Naive thymus-derived CD4-positive, alpha-beta T cell (primary cell): ENCODE measurements at regions not wholly inside any gene's neighbourhood (a gene's known extent, or its start where the extent isn't known, plus 50 kb on each side); places are given as distances from the start of the nearest gene placed in this dataset.

Source experiments
- ATAC-seq: fragments of 150-1000 bp; cut with Tn5 transposase; 2 replicates; pipeline ENCODE4 v1.10.0; 2021; ENCODE audit warnings: mild to moderate bottlenecking, moderate library complexity
- CTCF ChIA-PET: fragments of 350-600 bp; sonication (Branson Sonifier 250); formaldehyde crosslinking; loops from one replicate; lab custom pipeline; 2021; ENCODE audit warnings: antibody characterized with exemption; lab: Charles Lee
- POLR2A ChIA-PET: fragments of 350-600 bp; sonication (Branson Sonifier 250); formaldehyde crosslinking; loops from one replicate; lab custom pipeline; 2021; ENCODE audit warnings: antibody characterized with exemption, inconsistent platforms; lab: Charles Lee
- DNase-seq, 9 donors: peaks; one replicate each; pipeline versions ENCODE4 v3.0.0 to v3.0.0-alpha.2; 2020 to 2022; ENCODE audit warnings: mixed read lengths in 1 of 9
- H3K27ac ChIP-seq: one replicate; pipeline ENCODE4 v1.7.0; 2013; ENCODE audit warnings: mild to moderate bottlenecking, low read depth, low read length, moderate library complexity
- H3K27me3 ChIP-seq, 2 donors: one replicate each; pipeline ENCODE4 v1.7.0; 2013; ENCODE audit warnings: low read length in 2 of 2, mild to moderate bottlenecking in 2 of 2, moderate library complexity in 2 of 2; ENCODE audit not compliant: control insufficient read depth in 2 of 2, insufficient read depth in 2 of 2
- H3K36me3 ChIP-seq, 3 experiments: 1 replicate in 2 of 3; 2 replicates in 1 of 3; pipeline ENCODE4 v1.7.0; 2013; ENCODE audit warnings: low read length in 3 of 3, mild to moderate bottlenecking in 3 of 3, moderate library complexity in 1 of 3; ENCODE audit not compliant: insufficient read depth in 3 of 3, control insufficient read depth in 2 of 3
- H3K4me1 ChIP-seq, 2 donors: one replicate each; pipeline ENCODE4 v1.7.0; 2013; ENCODE audit warnings: low read length in 2 of 2, mild to moderate bottlenecking in 2 of 2, moderate library complexity in 1 of 2; ENCODE audit not compliant: control insufficient read depth in 2 of 2, insufficient read depth in 2 of 2
- H3K4me3 ChIP-seq: 2 replicates; pipeline ENCODE4 v1.7.0; 2013; ENCODE audit warnings: mild to moderate bottlenecking, low read length
- H3K9me3 ChIP-seq, 3 experiments: 1 replicate in 2 of 3; 2 replicates in 1 of 3; pipeline ENCODE4 v1.7.0; 2013; ENCODE audit warnings: low read length in 3 of 3; ENCODE audit not compliant: control insufficient read depth in 2 of 3
- H3K27ac Mint-ChIP-seq, 9 donors: one replicate each; pipeline ENCODE4 v1.8.0; 2020 to 2022; ENCODE audit warnings: mixed read lengths in 9 of 9, mild to moderate bottlenecking in 8 of 9, moderate library complexity in 5 of 9, inconsistent platforms in 2 of 9
- H3K27me3 Mint-ChIP-seq, 5 donors: one replicate each; pipeline ENCODE4 v1.8.0; 2021 to 2022; ENCODE audit warnings: mixed read lengths in 5 of 5, mild to moderate bottlenecking in 1 of 5
- H3K36me3 Mint-ChIP-seq, 5 donors: one replicate each; pipeline ENCODE4 v1.8.0; 2020 to 2022; ENCODE audit warnings: mixed read lengths in 5 of 5, mild to moderate bottlenecking in 3 of 5, inconsistent platforms in 1 of 5
- H3K4me1 Mint-ChIP-seq, 7 donors: one replicate each; pipeline ENCODE4 v1.8.0; 2020 to 2022; ENCODE audit warnings: mixed read lengths in 7 of 7, mild to moderate bottlenecking in 3 of 7, inconsistent platforms in 1 of 7
- H3K4me3 Mint-ChIP-seq, 10 donors: one replicate each; pipeline ENCODE4 v1.8.0; 2020 to 2022; ENCODE audit warnings: mild to moderate bottlenecking in 10 of 10, mixed read lengths in 10 of 10, moderate library complexity in 6 of 10, inconsistent platforms in 2 of 10
- H3K9me3 Mint-ChIP-seq, 11 donors: one replicate each; pipeline ENCODE4 v1.8.0; 2020 to 2022; ENCODE audit warnings: mixed read lengths in 11 of 11, mild to moderate bottlenecking in 4 of 11, inconsistent platforms in 1 of 11, moderate library complexity in 1 of 11
- intact Hi-C, 2 donors: fragments of 100-400 bp; cut with micrococcal nuclease; formaldehyde crosslinking; loops; one replicate each; pipeline ENCODE4 v1.15.1; 2023

DNA sequence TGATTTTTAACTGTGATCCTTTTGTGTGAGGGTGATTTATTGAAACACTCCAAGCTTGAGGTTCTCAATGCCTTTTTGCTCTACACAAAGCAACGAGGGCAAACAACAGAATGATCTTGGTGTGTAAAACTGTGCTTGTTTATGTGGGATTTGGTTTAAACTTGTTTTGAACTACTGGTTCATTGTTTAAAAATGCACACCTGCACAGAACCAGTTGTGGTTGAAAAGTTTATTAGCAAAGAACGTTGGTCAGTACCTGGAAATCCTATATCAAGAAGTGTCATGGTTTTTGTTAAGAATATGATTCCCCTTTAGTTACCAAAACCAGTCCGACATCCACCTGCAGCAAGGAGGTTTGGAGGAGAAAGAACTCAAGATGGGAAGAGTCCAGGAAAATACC, 239.4 kb downstream of the WNT5A start:
- no peak overlapping the region for H3K27ac ChIP-seq
- intact Hi-C loops: no loop called here
- ATAC-seq: no peak
- no peak overlapping the region for H3K4me3 Mint-ChIP-seq
- H3K9me3 ChIP-seq: no peaks in the 10 kb centered on the region
- H3K27me3 Mint-ChIP-seq: peaks cover 0 to 3% (median 0%) of the 10 kb centered on the region in 5 donors
- no peak overlapping the region for H3K4me3 ChIP-seq
- no peaks in the 10 kb centered on the region for H3K4me1 ChIP-seq
- ChIA-PET CTCF (no interaction called here), POLR2A (no interaction called here)
- H3K36me3 Mint-ChIP-seq: no peaks in the 10 kb centered on the region
- no peaks in the 10 kb centered on the region for H3K27me3 ChIP-seq
- DNase-seq: no peak
- H3K4me1 Mint-ChIP-seq: no peaks in the 10 kb centered on the region
- peaks cover 0 to 19% (median 7%) of the 10 kb centered on the region in 11 donors for H3K9me3 Mint-ChIP-seq
- H3K27ac Mint-ChIP-seq: no peak overlapping the region
- H3K36me3 ChIP-seq: no peaks in the 10 kb centered on the region

- ATAC-seq: no peak
- intact Hi-C loops: no loop called here
- no peak for DNase-seq
- Mint-ChIP-seq H3K9me3 (peaks cover 0 to 13% (median 7%) of the 10 kb centered on the region in 11 donors), H3K27ac (no peak overlapping the region), H3K4me1 (no peaks in the 10 kb centered on the region), H3K27me3 (no peaks in the 10 kb centered on the region), H3K4me3 (no peak overlapping the region), H3K36me3 (no peaks in the 10 kb centered on the region)
- H3K4me1 ChIP-seq: no peaks in the 10 kb centered on the region
- ChIA-PET CTCF (no interaction called here), POLR2A (no interaction called here)
- no peak overlapping the region for H3K4me3 ChIP-seq
- no peaks in the 10 kb centered on the region for H3K27me3 ChIP-seq
- H3K36me3 ChIP-seq: no peaks in the 10 kb centered on the region
- no peak overlapping the region for H3K27ac ChIP-seq
- H3K9me3 ChIP-seq: no peaks in the 10 kb centered on the region
These were observed 241.1 kb downstream of the WNT5A start for GRCh38 chr3:55246033-55246432.

DNA sequence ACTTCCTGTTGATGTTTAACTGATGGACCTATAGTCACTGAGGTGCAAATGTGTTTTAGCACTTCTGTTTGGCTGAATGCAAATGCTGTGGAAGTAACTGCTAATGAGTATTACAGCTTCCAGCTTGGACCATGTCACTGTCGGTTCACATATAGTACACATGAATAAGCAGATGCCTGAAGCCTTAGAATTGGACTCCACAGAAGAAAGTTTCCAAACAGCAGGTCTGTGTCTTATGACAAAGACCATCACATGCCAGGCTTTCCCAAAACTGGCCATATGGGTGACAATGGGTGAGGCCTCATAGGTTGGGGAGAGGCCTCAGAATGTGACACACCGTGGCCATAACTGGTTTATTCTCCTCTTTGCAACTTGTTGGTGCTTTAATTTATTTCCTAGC, 241.8 kb downstream of the WNT5A start:
- H3K36me3 Mint-ChIP-seq: no peaks in the 10 kb centered on the region
- intact Hi-C loops: no loop called here
- ATAC-seq: no peak

GRCh38 chr3:55244247-55244646, 242.9 kb downstream of the WNT5A start:
- H3K4me3 ChIP-seq: no peak overlapping the region
- Mint-ChIP-seq H3K4me3 (no peak overlapping the region), H3K27me3 (no peaks in the 10 kb centered on the region), H3K4me1 (no peaks in the 10 kb centered on the region), H3K27ac (no peak overlapping the region), H3K9me3 (peaks cover 0 to 10% (median 6%) of the 10 kb centered on the region in 11 donors), H3K36me3 (no peaks in the 10 kb centered on the region)
- ATAC-seq: no peak
- no peak overlapping the region for H3K27ac ChIP-seq
- H3K36me3 ChIP-seq: no peaks in the 10 kb centered on the region
- H3K9me3 ChIP-seq: no peaks in the 10 kb centered on the region
- CTCF ChIA-PET: no interaction called here
- intact Hi-C loops: no loop called here
- POLR2A ChIA-PET: no interaction called here
- H3K27me3 ChIP-seq: no peaks in the 10 kb centered on the region
- no peaks in the 10 kb centered on the region for H3K4me1 ChIP-seq
- no peak for DNase-seq

More for the DNA sequence above, 241.8 kb downstream of the WNT5A start:
- DNase-seq: no peak
- Histone ChIP-seq H3K9me3 (no peaks in the 10 kb centered on the region), H3K27me3 (no peaks in the 10 kb centered on the region), H3K27ac (no peak overlapping the region), H3K36me3 (no peaks in the 10 kb centered on the region), H3K4me1 (no peaks in the 10 kb centered on the region), H3K4me3 (no peak overlapping the region)
- no peaks in the 10 kb centered on the region for H3K27me3 Mint-ChIP-seq
- H3K4me1 Mint-ChIP-seq: no peaks in the 10 kb centered on the region
- no peak overlapping the region for H3K27ac Mint-ChIP-seq
- CTCF ChIA-PET: no interaction called here
- POLR2A ChIA-PET: no interaction called here
- H3K9me3 Mint-ChIP-seq: peaks cover 0 to 13% (median 6%) of the 10 kb centered on the region in 11 donors
- H3K4me3 Mint-ChIP-seq: no peak overlapping the region

GRCh38 chr3:55243678-55244077, 243.4 kb downstream of the WNT5A start:
- H3K4me1 Mint-ChIP-seq: no peaks in the 10 kb centered on the region
- no peaks in the 10 kb centered on the region for H3K27me3 ChIP-seq
- ChIA-PET POLR2A (no interaction called here), CTCF (no interaction called here)
- H3K27ac Mint-ChIP-seq: no peak overlapping the region
- H3K4me1 ChIP-seq: no peaks in the 10 kb centered on the region
- H3K27ac ChIP-seq: no peak overlapping the region
- peaks cover 0 to 12% (median 6%) of the 10 kb centered on the region in 11 donors for H3K9me3 Mint-ChIP-seq
- no peak overlapping the region for H3K4me3 Mint-ChIP-seq
- H3K9me3 ChIP-seq: no peaks in the 10 kb centered on the region
- no peak for ATAC-seq
- intact Hi-C loops: no loop called here
- H3K27me3 Mint-ChIP-seq: no peaks in the 10 kb centered on the region
- H3K4me3 ChIP-seq: no peak overlapping the region
- no peaks in the 10 kb centered on the region for H3K36me3 Mint-ChIP-seq
- DNase-seq: no peak
- H3K36me3 ChIP-seq: no peaks in the 10 kb centered on the region

DNA sequence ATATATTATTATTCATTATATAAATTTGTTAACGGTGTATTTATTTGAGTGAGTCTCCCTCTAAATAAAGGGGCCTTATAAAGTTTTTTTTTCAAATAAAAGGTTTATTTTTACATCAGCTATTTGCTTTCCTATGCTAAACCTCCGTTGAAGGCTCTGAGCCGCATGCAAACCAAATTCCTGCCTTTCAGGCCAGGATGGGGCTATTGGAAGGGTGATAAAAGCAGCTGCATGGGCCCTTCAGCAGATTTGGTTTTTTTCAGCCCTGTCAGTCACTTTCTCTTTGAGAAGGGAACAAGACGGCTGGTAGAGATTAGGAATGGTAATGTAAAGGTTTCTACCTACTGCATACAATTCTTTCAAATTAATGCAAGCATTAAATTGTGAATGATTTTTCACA, 244.2 kb downstream of the WNT5A start:
- Histone ChIP-seq H3K27me3 (no peaks in the 10 kb centered on the region), H3K4me1 (no peaks in the 10 kb centered on the region), H3K4me3 (no peak overlapping the region), H3K9me3 (no peaks in the 10 kb centered on the region), H3K36me3 (no peaks in the 10 kb centered on the region), H3K27ac (no peak overlapping the region)
- Mint-ChIP-seq H3K27ac (no peak overlapping the region), H3K9me3 (peaks cover 0 to 12% (median 5%) of the 10 kb centered on the region in 11 donors), H3K4me1 (no peaks in the 10 kb centered on the region), H3K27me3 (no peaks in the 10 kb centered on the region), H3K36me3 (no peaks in the 10 kb centered on the region), H3K4me3 (no peak overlapping the region)
- ATAC-seq (no peak), DNase-seq (no peak)
- ChIA-PET CTCF (no interaction called here), POLR2A (no interaction called here)
- intact Hi-C loops: no loop called here

DNA sequence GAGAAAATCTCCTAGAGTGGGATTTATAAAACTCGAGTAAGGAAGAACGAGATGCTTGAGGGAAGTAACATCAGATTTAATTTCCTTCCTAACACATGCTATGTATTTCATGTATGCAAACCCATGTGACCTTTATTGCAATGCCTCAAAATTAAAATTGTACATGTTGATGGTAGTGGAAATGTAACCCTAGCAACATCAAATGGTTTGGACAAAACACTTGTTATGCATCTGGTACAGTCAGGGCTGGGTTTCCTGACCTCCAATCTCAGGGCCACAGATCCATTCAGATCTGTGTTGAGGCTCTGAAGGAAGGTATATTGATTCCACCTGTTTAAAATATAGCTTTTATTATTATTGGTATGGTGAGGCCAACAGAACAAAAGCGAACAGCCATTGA, 246.0 kb downstream of the WNT5A start:
- DNase-seq: no peak
- ChIA-PET POLR2A (no interaction called here), CTCF (no interaction called here)
- H3K4me1 ChIP-seq: no peaks in the 10 kb centered on the region
- no peak overlapping the region for H3K27ac ChIP-seq
- Mint-ChIP-seq H3K4me1 (no peaks in the 10 kb centered on the region), H3K27ac (no peak overlapping the region), H3K36me3 (peaks cover 0 to 3% (median 0%) of the 10 kb centered on the region in 5 donors), H3K4me3 (no peak overlapping the region), H3K27me3 (no peaks in the 10 kb centered on the region), H3K9me3 (peaks cover 0 to 13% (median 7%) of the 10 kb centered on the region in 11 donors)
- no peaks in the 10 kb centered on the region for H3K36me3 ChIP-seq
- ATAC-seq: no peak
- H3K9me3 ChIP-seq: no peaks in the 10 kb centered on the region
- intact Hi-C loops: no loop called here
- H3K4me3 ChIP-seq: no peak overlapping the region
- H3K27me3 ChIP-seq: no peaks in the 10 kb centered on the region
